ENCODE measurements at regions not wholly inside any gene's neighbourhood (a gene's known extent, or its start where the extent isn't known, plus 50 kb on each side); places are given as distances from the start of the nearest gene placed in this dataset.
"Not testable (repeated sequence)": the region's sequence is repeated elsewhere in the genome, so short reads cannot be mapped to it uniquely, and the experiment has no call there.

GRCh38 chr5:127213231-127213630, 77.4 kb upstream of the MEGF10 start:
- TF ChIP-seq CTCF (IDR thresholded peaks at IDR 0.05; ENCODE audit: unreplicated experiment), result no peak
- Mint-ChIP-seq H3K9me3 (ENCODE audit: unreplicated experiment) (no peaks in the 10 kb centered on the region), H3K4me3 (ENCODE audit: unreplicated experiment) (no peak overlapping the region), H3K27me3 (ENCODE audit: insufficient read depth, unreplicated experiment) (no peaks in the 10 kb centered on the region), H3K36me3 (ENCODE audit: insufficient read depth, unreplicated experiment) (no peaks in the 10 kb centered on the region), H3K27ac (ENCODE audit: low read depth, unreplicated experiment) (no peak overlapping the region), H3K4me1 (ENCODE audit: insufficient read depth, unreplicated experiment) (no peaks in the 10 kb centered on the region)
- POLR2A ChIA-PET, result no interaction called here
- BruUV-seq (replicated peaks), result no TSS peak
- no peak for DNase-seq (ENCODE audit: unreplicated experiment)
- intact Hi-C loops (cut with micrococcal nuclease), result no loop called here
- CTCF ChIA-PET, result no interaction called here

- ChIA-PET POLR2A (interaction anchor here (0.6 to 0.7 kb wide), 2 partner anchors 10 to 297 kb away, joined by 3 read pairs; no protein-coding TSS in a partner anchor), CTCF (interaction anchor here (0.8 kb wide), 1 partner anchor 13 kb away, joined by 3 read pairs; no protein-coding TSS in a partner anchor)
- Mint-ChIP-seq H3K27ac (ENCODE audit: low read depth, unreplicated experiment) (no peak overlapping the region), H3K9me3 (ENCODE audit: unreplicated experiment) (no peaks in the 10 kb centered on the region), H3K4me1 (ENCODE audit: insufficient read depth, unreplicated experiment) (no peaks in the 10 kb centered on the region), H3K27me3 (ENCODE audit: insufficient read depth, unreplicated experiment) (no peaks in the 10 kb centered on the region), H3K4me3 (ENCODE audit: unreplicated experiment) (no peak overlapping the region), H3K36me3 (ENCODE audit: insufficient read depth, unreplicated experiment) (no peaks in the 10 kb centered on the region)
- no TSS peak for BruUV-seq (replicated peaks)
- TF ChIP-seq CTCF (IDR thresholded peaks at IDR 0.05; ENCODE audit: unreplicated experiment), result no peak
- intact Hi-C loops (cut with micrococcal nuclease), result no loop called here
- no peak for DNase-seq (ENCODE audit: unreplicated experiment)
Observed at GRCh38 chr5:127216143-127216542, 74.5 kb upstream of the MEGF10 start.

GRCh38 chr5:127216898-127217675, 73.5 kb upstream of the MEGF10 start:
- no peaks in the 10 kb centered on the region for H3K4me1 Mint-ChIP-seq (ENCODE audit: insufficient read depth, unreplicated experiment)
- DNase-seq (ENCODE audit: unreplicated experiment), result peak; percentile 24
- no peaks in the 10 kb centered on the region for H3K27me3 Mint-ChIP-seq (ENCODE audit: insufficient read depth, unreplicated experiment)
- CTCF ChIA-PET, result interaction anchor here (0.7 to 0.8 kb wide), 2 partner anchors 12 to 135 kb away, joined by 3 to 5 read pairs; no protein-coding TSS in a partner anchor
- H3K4me3 Mint-ChIP-seq (ENCODE audit: unreplicated experiment), result no peak overlapping the region
- H3K27ac Mint-ChIP-seq (ENCODE audit: low read depth, unreplicated experiment), result no peak overlapping the region
- intact Hi-C loops (cut with micrococcal nuclease), result no loop called here
- H3K9me3 Mint-ChIP-seq (ENCODE audit: unreplicated experiment), result no peaks in the 10 kb centered on the region
- BruUV-seq (replicated peaks), result no TSS peak
- TF ChIP-seq CTCF (IDR thresholded peaks at IDR 0.05; ENCODE audit: unreplicated experiment), result no peak
- POLR2A ChIA-PET, result no interaction called here
- no peaks in the 10 kb centered on the region for H3K36me3 Mint-ChIP-seq (ENCODE audit: insufficient read depth, unreplicated experiment)

- H3K36me3 Mint-ChIP-seq (ENCODE audit: insufficient read depth, unreplicated experiment); H3K4me3 Mint-ChIP-seq (ENCODE audit: unreplicated experiment); DNase-seq (ENCODE audit: unreplicated experiment); H3K27me3 Mint-ChIP-seq (ENCODE audit: insufficient read depth, unreplicated experiment); intact Hi-C loops (cut with micrococcal nuclease); H3K9me3 Mint-ChIP-seq (ENCODE audit: unreplicated experiment); H3K27ac Mint-ChIP-seq (ENCODE audit: low read depth, unreplicated experiment); H3K4me1 Mint-ChIP-seq (ENCODE audit: insufficient read depth, unreplicated experiment); BruUV-seq (replicated peaks): not testable (repeated sequence)
- ChIA-PET CTCF (interaction anchor here (0.7 kb wide), 1 partner anchor 11 kb away, joined by 3 read pairs; no protein-coding TSS in a partner anchor), POLR2A (interaction anchor here (1.2 kb wide), 1 partner anchor 10 kb away, joined by 3 read pairs; no protein-coding TSS in a partner anchor)
Observed at GRCh38 chr5:127221936-127222335, 68.7 kb upstream of the MEGF10 start.

- H3K4me3 Mint-ChIP-seq (ENCODE audit: unreplicated experiment); H3K9me3 Mint-ChIP-seq (ENCODE audit: unreplicated experiment): not testable (repeated sequence)
- CTCF ChIA-PET, result interaction anchor here (0.6 to 0.7 kb wide), 2 partner anchors 12 to 730 kb away, joined by 3 read pairs; no protein-coding TSS in a partner anchor
Observed at GRCh38 chr5:127222571-127223156, 67.9 kb upstream of the MEGF10 start.

More at GRCh38 chr5:127222571-127223156, 67.9 kb upstream of the MEGF10 start:
- H3K4me1 Mint-ChIP-seq (ENCODE audit: insufficient read depth, unreplicated experiment); H3K36me3 Mint-ChIP-seq (ENCODE audit: insufficient read depth, unreplicated experiment); DNase-seq (ENCODE audit: unreplicated experiment); BruUV-seq (replicated peaks); H3K27me3 Mint-ChIP-seq (ENCODE audit: insufficient read depth, unreplicated experiment); H3K27ac Mint-ChIP-seq (ENCODE audit: low read depth, unreplicated experiment); intact Hi-C loops (cut with micrococcal nuclease): not testable (repeated sequence)
- POLR2A ChIA-PET, result interaction anchor here (1.2 kb wide), 1 partner anchor 11 kb away, joined by 3 read pairs; no protein-coding TSS in a partner anchor
